ENCODE measurements at regions not wholly inside any gene's neighbourhood (a gene's known extent, or its start where the extent isn't known, plus 50 kb on each side); places are given as distances from the start of the nearest gene placed in this dataset.

- Histone ChIP-seq H3K36me3 (replicated peaks; ENCODE audit: low read depth, low read length) (no peaks in the 10 kb centered on the region), H3K27me3 (ENCODE audit: low read depth, low read length) (peaks cover 73% of the 10 kb centered on the region), H3K4me2 (ENCODE audit: low read length) (no peak overlapping the region), H3K79me2 (ENCODE audit: low read length) (no peaks in the 10 kb centered on the region), H3K27ac (ENCODE audit: low read length) (no peak overlapping the region), H3K9ac (ENCODE audit: low read length) (no peak overlapping the region), H3K4me1 (ENCODE audit: low read length) (no peaks in the 10 kb centered on the region), H2AFZ (ENCODE audit: low read depth, low read length) (no peak overlapping the region), H3K4me3 (ENCODE audit: low read length) (no peak overlapping the region), H3K9me3 (ENCODE audit: insufficient read depth, low read length) (no peaks in the 10 kb centered on the region), H4K20me1 (ENCODE audit: insufficient read depth, low read length) (no peaks in the 10 kb centered on the region)
- TF ChIP-seq CTCF (IDR thresholded peaks at IDR 0.05; ENCODE audit: low read depth, low read length) (no peak), EZH2phosphoT487 (IDR thresholded peaks at IDR 0.05; ENCODE audit: low read depth) (no peak)
Measured at GRCh38 chr20:50317609-50318008, 127.0 kb downstream of the CEBPB start.

- no peak for TF ChIP-seq CTCF (IDR thresholded peaks at IDR 0.05; ENCODE audit: low read depth, low read length)
- H2AFZ ChIP-seq (ENCODE audit: low read depth, low read length), result no peak overlapping the region
- H3K27me3 ChIP-seq (ENCODE audit: low read depth, low read length), result peaks cover 69% of the 10 kb centered on the region
- H3K27ac ChIP-seq (ENCODE audit: low read length), result no peak overlapping the region
- H4K20me1 ChIP-seq (ENCODE audit: insufficient read depth, low read length), result no peaks in the 10 kb centered on the region
- H3K36me3 ChIP-seq (replicated peaks; ENCODE audit: low read depth, low read length), result no peaks in the 10 kb centered on the region
- H3K9me3 ChIP-seq (ENCODE audit: insufficient read depth, low read length), result no peaks in the 10 kb centered on the region
- no peaks in the 10 kb centered on the region for H3K4me1 ChIP-seq (ENCODE audit: low read length)
- no peaks in the 10 kb centered on the region for H3K79me2 ChIP-seq (ENCODE audit: low read length)
- no peak overlapping the region for H3K4me2 ChIP-seq (ENCODE audit: low read length)
- H3K4me3 ChIP-seq (ENCODE audit: low read length), result no peak overlapping the region
- no peak overlapping the region for H3K9ac ChIP-seq (ENCODE audit: low read length)
Measured at GRCh38 chr20:50318710-50319109, 128.1 kb downstream of the CEBPB start.

- Histone ChIP-seq H3K4me2 (ENCODE audit: low read length) (no peak overlapping the region), H3K4me1 (ENCODE audit: low read length) (no peaks in the 10 kb centered on the region), H4K20me1 (ENCODE audit: insufficient read depth, low read length) (no peaks in the 10 kb centered on the region), H3K27me3 (ENCODE audit: low read depth, low read length) (peaks cover 62% of the 10 kb centered on the region), H2AFZ (ENCODE audit: low read depth, low read length) (no peak overlapping the region), H3K9me3 (ENCODE audit: insufficient read depth, low read length) (no peaks in the 10 kb centered on the region), H3K9ac (ENCODE audit: low read length) (no peak overlapping the region), H3K4me3 (ENCODE audit: low read length) (no peak overlapping the region), H3K36me3 (replicated peaks; ENCODE audit: low read depth, low read length) (no peaks in the 10 kb centered on the region), H3K79me2 (ENCODE audit: low read length) (no peaks in the 10 kb centered on the region), H3K27ac (ENCODE audit: low read length) (no peak overlapping the region)
- TF ChIP-seq CTCF (IDR thresholded peaks at IDR 0.05; ENCODE audit: low read depth, low read length) (no peak), EZH2phosphoT487 (IDR thresholded peaks at IDR 0.05; ENCODE audit: low read depth) (no peak)
Measured at GRCh38 chr20:50320005-50320900, 129.6 kb downstream of the CEBPB start.

DNA sequence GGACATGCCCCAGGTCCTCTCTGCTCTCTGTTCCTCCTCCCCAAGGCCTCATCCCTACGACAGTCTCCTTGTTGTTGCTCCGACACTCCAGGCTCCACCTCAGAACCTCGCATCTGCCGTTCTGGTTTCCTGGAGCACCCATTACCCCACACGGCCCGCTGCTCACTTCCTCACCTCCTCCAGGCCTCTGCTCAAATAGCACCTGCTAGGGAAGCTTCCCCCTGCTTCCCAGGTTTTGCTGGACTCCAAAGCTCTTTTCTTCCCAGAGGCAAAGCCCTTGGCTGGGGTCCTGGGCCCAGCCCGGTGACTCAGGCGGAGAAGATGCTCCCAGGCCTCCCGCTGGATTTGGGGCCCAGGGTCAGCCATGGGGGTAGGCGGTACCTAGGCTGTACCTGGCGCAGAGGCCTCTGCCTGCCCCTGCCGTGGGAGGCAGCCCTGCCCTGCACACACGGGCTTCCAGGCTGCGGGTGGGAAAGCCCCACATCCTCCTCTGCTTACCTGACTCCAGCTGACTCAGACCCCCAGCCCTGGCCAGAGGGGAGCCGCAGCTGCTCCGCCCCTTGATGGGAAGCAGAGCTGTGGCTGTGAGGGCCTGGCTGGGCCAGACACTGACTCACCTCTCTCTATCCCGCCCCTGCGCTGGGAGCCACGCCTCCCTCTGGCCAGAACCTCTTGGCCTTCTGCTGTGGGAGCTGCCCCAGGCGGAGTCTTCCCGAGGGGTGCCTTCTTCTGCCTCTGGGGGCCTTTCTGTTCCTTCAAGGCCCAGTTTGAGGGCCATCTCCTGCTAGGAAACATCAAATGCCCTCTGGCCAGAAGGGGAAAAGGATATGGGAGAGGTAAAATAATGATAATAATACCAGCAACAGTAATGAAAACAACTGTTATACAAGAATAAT lies 130.5 kb downstream of the CEBPB start:
- Histone ChIP-seq H3K27ac (ENCODE audit: low read length) (no peak overlapping the region), H3K9me3 (ENCODE audit: insufficient read depth, low read length) (no peaks in the 10 kb centered on the region), H3K4me1 (ENCODE audit: low read length) (no peaks in the 10 kb centered on the region), H3K79me2 (ENCODE audit: low read length) (no peaks in the 10 kb centered on the region), H3K27me3 (ENCODE audit: low read depth, low read length) (peaks cover 63% of the 10 kb centered on the region), H3K4me3 (ENCODE audit: low read length) (no peak overlapping the region), H2AFZ (ENCODE audit: low read depth, low read length) (no peak overlapping the region), H3K36me3 (replicated peaks; ENCODE audit: low read depth, low read length) (no peaks in the 10 kb centered on the region), H3K4me2 (ENCODE audit: low read length) (no peak overlapping the region), H4K20me1 (ENCODE audit: insufficient read depth, low read length) (no peaks in the 10 kb centered on the region), H3K9ac (ENCODE audit: low read length) (no peak overlapping the region)
- TF ChIP-seq CTCF (IDR thresholded peaks at IDR 0.05; ENCODE audit: low read depth, low read length), result no peak
- no peak for TF ChIP-seq EZH2phosphoT487 (IDR thresholded peaks at IDR 0.05; ENCODE audit: low read depth)
